HG03060 (cell line): ENCODE measurements at regions not wholly inside any gene's neighbourhood (a gene's known extent, or its start where the extent isn't known, plus 50 kb on each side); places are given as distances from the start of the nearest gene placed in this dataset.

Source experiments
- ATAC-seq: cut with Tn5 transposase; IDR thresholded peaks from one replicate; pipeline ENCODE4 v1.9.1; 2021; ENCODE audit warnings: low read depth, moderate number of reproducible peaks; ENCODE audit not compliant: unreplicated experiment

GRCh38 chr20:21002486-21002885, 103.7 kb downstream of the LINC00237 start:
- ATAC-seq, result no peak

GRCh38 chr20:20993372-20993771, 112.8 kb downstream of the LINC00237 start:
- ATAC-seq, result no peak

GRCh38 chr20:20992686-20993360, 113.3 kb downstream of the LINC00237 start:
- ATAC-seq, result no peak

- no peak for ATAC-seq
Measured at GRCh38 chr20:20992277-20992676, 113.9 kb downstream of the LINC00237 start.

GRCh38 chr20:20989081-20989480, 117.1 kb downstream of the LINC00237 start:
- ATAC-seq, result no peak

- no peak for ATAC-seq
Measured at GRCh38 chr20:20979934-20980333, 126.2 kb downstream of the LINC00237 start.

- ATAC-seq, result no peak
Measured at GRCh38 chr20:20977786-20978185, 128.4 kb downstream of the LINC00237 start.

GRCh38 chr20:20972490-20972889, 133.7 kb downstream of the LINC00237 start:
- no peak for ATAC-seq

- no peak for ATAC-seq
Measured at GRCh38 chr20:20971810-20972209, 134.3 kb downstream of the LINC00237 start.

GRCh38 chr20:20970841-20971240, 135.3 kb downstream of the LINC00237 start:
- no peak for ATAC-seq

- no peak for ATAC-seq
Measured at GRCh38 chr20:20969701-20970280, 136.4 kb downstream of the LINC00237 start.

- no peak for ATAC-seq
Measured at GRCh38 chr20:20967564-20968184, 138.5 kb downstream of the LINC00237 start.

GRCh38 chr20:20966171-20966570, 140.0 kb downstream of the LINC00237 start:
- ATAC-seq, result no peak

- no peak for ATAC-seq
Measured at GRCh38 chr20:20959031-20959755, 147.0 kb downstream of the LINC00237 start.

GRCh38 chr20:20956513-20956931, 149.6 kb downstream of the LINC00237 start:
- no peak for ATAC-seq

GRCh38 chr20:20955892-20956291, 150.3 kb downstream of the LINC00237 start:
- no peak for ATAC-seq

GRCh38 chr20:20953738-20954618, 152.2 kb downstream of the LINC00237 start:
- ATAC-seq, result no peak

- ATAC-seq, result no peak
Measured at GRCh38 chr20:20950620-20951019, 155.5 kb downstream of the LINC00237 start.

- no peak for ATAC-seq
Measured at GRCh38 chr20:20946122-20946759, 159.9 kb downstream of the LINC00237 start.

- no peak for ATAC-seq
Measured at GRCh38 chr20:20941468-20941889, 164.7 kb downstream of the LINC00237 start.
